PC-3 (cell line): ENCODE measurements at regions not wholly inside any gene's neighbourhood (a gene's known extent, or its start where the extent isn't known, plus 50 kb on each side); places are given as distances from the start of the nearest gene placed in this dataset.
"Not testable (repeated sequence)": the region's sequence is repeated elsewhere in the genome, so short reads cannot be mapped to it uniquely, and the experiment has no call there.

Experiments used
- ATAC-seq: fragments of 200-7000 bp; cut with Tn5 transposase; 2 replicates; pipeline ENCODE4 v1.9.1; 2020; ENCODE audit warnings: mild to moderate bottlenecking, moderate library complexity
- BruUV-seq: library from RNA; stranded (reverse); fragments of 400-500 nt; replicated peaks from 2 replicates; lab custom pipeline; 2021; lab: Mats Ljungman, UMichigan
- CTCF ChIA-PET: fragments of 300-600 bp; sonication (Branson Sonifier 250); formaldehyde crosslinking; loops from one replicate; lab custom pipeline; 2022; ENCODE audit warnings: antibody characterized with exemption; lab: Charles Lee
- POLR2A ChIA-PET: fragments of 300-600 bp; sonication (Branson Sonifier 250); formaldehyde crosslinking; loops from one replicate; lab custom pipeline; 2022; ENCODE audit warnings: antibody characterized with exemption; ENCODE audit not compliant: unreplicated experiment; lab: Charles Lee
- DNase-seq: peaks from one replicate; pipeline ENCODE4 v3.0.0-alpha.2; 2015
- H2AFZ ChIP-seq: fragments of 300-600 bp; sonication (generic); 2 replicates; pipeline ENCODE4 v1.6.0; 2016; ENCODE audit warnings: antibody characterized with exemption, low read length
- H3F3A ChIP-seq: fragments of 300-600 bp; sonication (generic); one replicate; pipeline ENCODE4 v1.6.0; 2017; ENCODE audit warnings: antibody characterized with exemption, low read length, control low read depth, mild to moderate bottlenecking; ENCODE audit not compliant: unreplicated experiment
- H3K27ac ChIP-seq: fragments of 300-600 bp; sonication (generic); 2 replicates; pipeline ENCODE4 v1.5.1; 2016; ENCODE audit warnings: mild to moderate bottlenecking, low read length
- H3K27me3 ChIP-seq: fragments of 300-600 bp; sonication (generic); 2 replicates; pipeline ENCODE4 v1.6.1; 2016; ENCODE audit warnings: low read length, mixed read lengths
- H3K36me3 ChIP-seq: fragments of 300-600 bp; sonication (generic); 2 replicates; pipeline ENCODE4 v1.6.1; 2016; ENCODE audit warnings: low read depth, mixed run types, low read length, mixed read lengths
- H3K4me1 ChIP-seq: fragments of 300-600 bp; sonication (generic); 2 replicates; pipeline ENCODE4 v1.5.1; 2016; ENCODE audit warnings: low read length; ENCODE audit not compliant: insufficient read depth
- H3K4me2 ChIP-seq: fragments of 300-600 bp; sonication (generic); 2 replicates; pipeline ENCODE4 v1.6.0; 2016; ENCODE audit warnings: low read length
- H3K4me3 ChIP-seq: fragments of 300-600 bp; sonication (generic); 2 replicates; pipeline ENCODE4 v1.5.1; 2016; ENCODE audit warnings: mild to moderate bottlenecking, low read length, mixed read lengths
- H3K79me2 ChIP-seq: fragments of 300-600 bp; sonication (generic); 2 replicates; pipeline ENCODE4 v1.6.1; 2017; ENCODE audit warnings: low read length, mixed read lengths
- H3K9ac ChIP-seq: fragments of 300-600 bp; sonication (generic); 2 replicates; pipeline ENCODE4 v1.6.0; 2016; ENCODE audit warnings: mild to moderate bottlenecking, low read length
- H3K9me2 ChIP-seq: fragments of 300-600 bp; sonication (generic); replicated peaks from 2 replicates; pipeline ENCODE4 v1.6.1; 2016; ENCODE audit warnings: mixed run types, low read length, mixed read lengths
- H3K9me3 ChIP-seq: fragments of 300-600 bp; sonication (generic); 2 replicates; pipeline ENCODE4 v1.6.1; 2016; ENCODE audit warnings: low read length, mixed read lengths
- H4K20me1 ChIP-seq: fragments of 300-600 bp; sonication (generic); 2 replicates; pipeline ENCODE4 v1.6.1; 2016; ENCODE audit warnings: low read length, mixed read lengths
- CTCF ChIP-seq: fragments of 300-600 bp; sonication (generic); conservative IDR thresholded peaks from 2 replicates; pipeline ENCODE4 v1.5.1; 2017; ENCODE audit warnings: antibody characterized with exemption, low read depth, mild to moderate bottlenecking, low read length
- EZH2 ChIP-seq: fragments of 300-600 bp; sonication (generic); IDR thresholded peaks from one replicate; pipeline ENCODE4 v1.6.1; 2017; ENCODE audit warnings: antibody characterized with exemption, mild to moderate bottlenecking, low read length; ENCODE audit not compliant: unreplicated experiment
- EZH2phosphoT487 ChIP-seq: fragments of 300-600 bp; sonication (generic); IDR thresholded peaks from 2 replicates; pipeline ENCODE4 v1.6.1; 2018; ENCODE audit warnings: mild to moderate bottlenecking, antibody characterized with exemption, low read length, borderline replicate concordance
- intact Hi-C: fragments of 100-400 bp; cut with micrococcal nuclease; formaldehyde crosslinking; loops from 2 replicates; pipeline ENCODE4 v1.9.0; 2023

- POLR2A ChIA-PET, result no interaction called here
- H3K79me2 ChIP-seq, result no peaks in the 10 kb centered on the region
Observed at GRCh38 chr3:145088917-145089316, 1072.1 kb downstream of the PLOD2 start.

GRCh38 chr3:145089337-145089736 lies 1071.6 kb downstream of the PLOD2 start:
- no TSS peak for BruUV-seq
- no peak overlapping the region for H3K27ac ChIP-seq
- H3K9me2 ChIP-seq, result no peaks in the 10 kb centered on the region
- no peaks in the 10 kb centered on the region for H3K4me1 ChIP-seq
- no peaks in the 10 kb centered on the region for H3K36me3 ChIP-seq
- no peak for ATAC-seq
- H3K9me3 ChIP-seq, result no peaks in the 10 kb centered on the region
- no peak overlapping the region for H3K9ac ChIP-seq
- ChIA-PET POLR2A (no interaction called here), CTCF (no interaction called here)
- H3K4me2 ChIP-seq, result no peak overlapping the region
- no peak overlapping the region for H3K4me3 ChIP-seq
- no peaks in the 10 kb centered on the region for H4K20me1 ChIP-seq
- no peak for TF ChIP-seq EZH2phosphoT487
- no peak for TF ChIP-seq CTCF
- TF ChIP-seq EZH2, result no peak
- H2AFZ ChIP-seq, result no peak overlapping the region
- DNase-seq, result no peak
- intact Hi-C loops, result no loop called here
- H3F3A ChIP-seq, result no peaks in the 10 kb centered on the region
- H3K79me2 ChIP-seq, result no peaks in the 10 kb centered on the region
- H3K27me3 ChIP-seq, result no peaks in the 10 kb centered on the region

More at GRCh38 chr3:145088917-145089316, 1072.1 kb downstream of the PLOD2 start:
- intact Hi-C loops, result no loop called here
- H3K27me3 ChIP-seq, result no peaks in the 10 kb centered on the region
- H3K4me1 ChIP-seq, result no peaks in the 10 kb centered on the region
- no peaks in the 10 kb centered on the region for H3K36me3 ChIP-seq
- TF ChIP-seq EZH2 (no peak), CTCF (no peak), EZH2phosphoT487 (no peak)
- H3K9me3 ChIP-seq, result no peaks in the 10 kb centered on the region
- CTCF ChIA-PET, result no interaction called here
- H3F3A ChIP-seq, result no peaks in the 10 kb centered on the region
- no peak overlapping the region for H2AFZ ChIP-seq
- BruUV-seq, result no TSS peak
- DNase-seq (no peak), ATAC-seq (no peak)
- no peaks in the 10 kb centered on the region for H3K9me2 ChIP-seq
- H3K9ac ChIP-seq, result no peak overlapping the region
- H3K4me3 ChIP-seq, result no peak overlapping the region
- H3K4me2 ChIP-seq, result no peak overlapping the region
- no peaks in the 10 kb centered on the region for H4K20me1 ChIP-seq
- no peak overlapping the region for H3K27ac ChIP-seq

GRCh38 chr3:145094355-145094941 lies 1066.5 kb downstream of the PLOD2 start:
- Histone ChIP-seq H3K4me2 (no peak overlapping the region), H3K9me2 (no peaks in the 10 kb centered on the region), H3K9ac (no peak overlapping the region), H3K27ac (no peak overlapping the region), H3K79me2 (no peaks in the 10 kb centered on the region), H3K9me3 (no peaks in the 10 kb centered on the region), H4K20me1 (no peaks in the 10 kb centered on the region), H2AFZ (no peak overlapping the region), H3K36me3 (no peaks in the 10 kb centered on the region), H3K4me3 (no peak overlapping the region), H3F3A (no peaks in the 10 kb centered on the region), H3K4me1 (no peaks in the 10 kb centered on the region), H3K27me3 (no peaks in the 10 kb centered on the region)
- intact Hi-C loops, result no loop called here
- CTCF ChIA-PET, result interaction anchor here (0.5 kb wide), 1 partner anchor 1114 kb away, joined by 3 read pairs; no protein-coding TSS in a partner anchor
- TF ChIP-seq EZH2phosphoT487 (no peak), EZH2 (no peak)
- ATAC-seq (peak; percentile 69), DNase-seq (peak; percentile 55)
- no TSS peak for BruUV-seq
- POLR2A ChIA-PET, result no interaction called here

- CTCF ChIA-PET, result not testable (repeated sequence)
Observed at GRCh38 chr3:145111141-145111540, 1049.8 kb downstream of the PLOD2 start.

More at GRCh38 chr3:145111141-145111540, 1049.8 kb downstream of the PLOD2 start:
- H3K36me3 ChIP-seq, H3K9me3 ChIP-seq, BruUV-seq, H3K79me2 ChIP-seq, H3K4me3 ChIP-seq, DNase-seq, H2AFZ ChIP-seq, ATAC-seq, H3K4me1 ChIP-seq, H3K4me2 ChIP-seq, H3K27ac ChIP-seq, H3F3A ChIP-seq, POLR2A ChIA-PET, H4K20me1 ChIP-seq, H3K9me2 ChIP-seq, intact Hi-C loops, H3K9ac ChIP-seq, H3K27me3 ChIP-seq: not testable (repeated sequence)
